ENCODE measurements at regions not wholly inside any gene's neighbourhood (a gene's known extent, or its start where the extent isn't known, plus 50 kb on each side); places are given as distances from the start of the nearest gene placed in this dataset.

GRCh38 chr6:166104107-166104506 is 63.5 kb downstream of the TBXT start:
- Histone ChIP-seq H3K4me1 (ENCODE audit: insufficient read depth) (no peaks in the 10 kb centered on the region), H3K27ac (ENCODE audit: low read depth) (no peak overlapping the region), H3K36me3 (ENCODE audit: insufficient read depth) (0 out of 2 replicates have a peak, but pooled peaks cover 6% of the 10 kb centered on the region), H3K9me2 (ENCODE audit: insufficient read depth) (peaks cover 4% of the 10 kb centered on the region; the same call in 1 of the 2 replicates), H3K27me3 (ENCODE audit: insufficient read depth) (no peaks in the 10 kb centered on the region), H3F3A (replicated peaks; ENCODE audit: low read depth) (no peaks in the 10 kb centered on the region), H3K4me3 (no peak overlapping the region), H3K79me2 (replicated peaks; ENCODE audit: insufficient read depth) (no peaks in the 10 kb centered on the region), H3K4me2 (no peak overlapping the region), H2AFZ (no peak overlapping the region; the same call in 1 of the 2 replicates), H4K20me1 (replicated peaks; ENCODE audit: insufficient read depth) (no peaks in the 10 kb centered on the region)
- Mint-ChIP-seq H3K27ac (no peak overlapping the region), H3K4me3 (no peak overlapping the region), H3K36me3 (ENCODE audit: low read depth) (peaks cover 19% of the 10 kb centered on the region), H3K4me1 (no peaks in the 10 kb centered on the region), H3K27me3 (ENCODE audit: insufficient read depth, low read depth, poor library complexity) (peaks cover under 1% of the 10 kb centered on the region), H3K9me3 (peaks cover 25% of the 10 kb centered on the region)
- TF ChIP-seq CTCF (conservative IDR thresholded peaks at IDR 0.05; ENCODE audit: low read depth in 2 of 2) (no peak), ZNF331 (CRISPR knock-in tag; IDR thresholded peaks at IDR 0.05; ENCODE audit: low read depth) (no peak), EZH2phosphoT487 (IDR thresholded peaks at IDR 0.05; ENCODE audit: unreplicated experiment) (no peak), ZNF114 (CRISPR knock-in tag; IDR thresholded peaks at IDR 0.05) (no peak), CREB1 (CRISPR knock-in tag; IDR thresholded peaks at IDR 0.05; ENCODE audit: low read depth) (no peak), ETS1 (IDR thresholded peaks at IDR 0.05) (no peak), REST (IDR thresholded peaks at IDR 0.05; ENCODE audit: unreplicated experiment) (no peak), ZNF462 (CRISPR knock-in tag; IDR thresholded peaks at IDR 0.05) (no peak), EZH2 (IDR thresholded peaks at IDR 0.05; ENCODE audit: low read depth, unreplicated experiment) (no peak), JUNB (IDR thresholded peaks at IDR 0.05; ENCODE audit: unreplicated experiment) (no peak), POLR2AphosphoS5 (IDR thresholded peaks at IDR 0.05; ENCODE audit: low read depth) (no peak), STAT1 (IDR thresholded peaks at IDR 0.05; ENCODE audit: unreplicated experiment) (no peak), NANOG (IDR thresholded peaks at IDR 0.05; ENCODE audit: borderline replicate concordance) (no peak)
- no peak for ATAC-seq
- no peak for DNase-seq (ENCODE audit: low spot score)

Data from GM23338 (cell line).